ENCODE measurements at regions not wholly inside any gene's neighbourhood (a gene's known extent, or its start where the extent isn't known, plus 50 kb on each side); places are given as distances from the start of the nearest gene placed in this dataset.

DNA sequence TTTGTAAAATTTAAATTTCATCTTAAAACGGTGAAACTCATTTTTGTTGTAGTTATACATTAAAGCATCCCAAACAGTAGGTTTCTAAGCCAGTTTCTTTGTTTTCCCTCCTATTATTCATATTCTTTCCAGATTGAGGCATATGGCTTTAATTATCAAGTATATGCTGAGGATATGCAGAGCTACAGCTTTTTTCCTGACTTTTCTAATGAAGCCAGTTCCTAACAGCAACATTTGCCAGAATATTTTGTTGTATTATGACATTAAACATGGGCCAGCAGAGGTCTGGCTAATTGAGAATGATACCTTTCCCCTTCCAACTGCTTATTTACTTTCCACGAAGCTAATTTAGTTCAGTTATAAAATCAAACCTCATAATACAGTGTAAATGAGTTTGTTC is 75.3 kb downstream of the SLIT2 start:
- TF ChIP-seq, protein P1, sequence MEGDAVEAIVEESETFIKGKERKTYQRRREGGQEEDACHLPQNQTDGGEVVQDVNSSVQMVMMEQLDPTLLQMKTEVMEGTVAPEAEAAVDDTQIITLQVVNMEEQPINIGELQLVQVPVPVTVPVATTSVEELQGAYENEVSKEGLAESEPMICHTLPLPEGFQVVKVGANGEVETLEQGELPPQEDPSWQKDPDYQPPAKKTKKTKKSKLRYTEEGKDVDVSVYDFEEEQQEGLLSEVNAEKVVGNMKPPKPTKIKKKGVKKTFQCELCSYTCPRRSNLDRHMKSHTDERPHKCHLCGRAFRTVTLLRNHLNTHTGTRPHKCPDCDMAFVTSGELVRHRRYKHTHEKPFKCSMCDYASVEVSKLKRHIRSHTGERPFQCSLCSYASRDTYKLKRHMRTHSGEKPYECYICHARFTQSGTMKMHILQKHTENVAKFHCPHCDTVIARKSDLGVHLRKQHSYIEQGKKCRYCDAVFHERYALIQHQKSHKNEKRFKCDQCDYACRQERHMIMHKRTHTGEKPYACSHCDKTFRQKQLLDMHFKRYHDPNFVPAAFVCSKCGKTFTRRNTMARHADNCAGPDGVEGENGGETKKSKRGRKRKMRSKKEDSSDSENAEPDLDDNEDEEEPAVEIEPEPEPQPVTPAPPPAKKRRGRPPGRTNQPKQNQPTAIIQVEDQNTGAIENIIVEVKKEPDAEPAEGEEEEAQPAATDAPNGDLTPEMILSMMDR (IDR thresholded peaks at IDR 0.05), result no peak
- ATAC-seq (ENCODE audit: insufficient number of reproducible peaks, low FRiP score, low read depth) (no peak), DNase-seq (ENCODE audit: low spot score) (no peak)
- no peak overlapping the region for H3K4me3 ChIP-seq
- H3K27me3 ChIP-seq (replicated peaks; ENCODE audit: insufficient read depth), result no peaks in the 10 kb centered on the region
- no peaks in the 10 kb centered on the region for H3K9me3 ChIP-seq
- no peak overlapping the region for H3K27ac ChIP-seq
- H3K4me1 ChIP-seq (ENCODE audit: control insufficient read depth in 1 of 2, low read depth in 2 of 2), result no peaks in the 10 kb centered on the region
- H3K36me3 ChIP-seq, result no peaks in the 10 kb centered on the region

DNA sequence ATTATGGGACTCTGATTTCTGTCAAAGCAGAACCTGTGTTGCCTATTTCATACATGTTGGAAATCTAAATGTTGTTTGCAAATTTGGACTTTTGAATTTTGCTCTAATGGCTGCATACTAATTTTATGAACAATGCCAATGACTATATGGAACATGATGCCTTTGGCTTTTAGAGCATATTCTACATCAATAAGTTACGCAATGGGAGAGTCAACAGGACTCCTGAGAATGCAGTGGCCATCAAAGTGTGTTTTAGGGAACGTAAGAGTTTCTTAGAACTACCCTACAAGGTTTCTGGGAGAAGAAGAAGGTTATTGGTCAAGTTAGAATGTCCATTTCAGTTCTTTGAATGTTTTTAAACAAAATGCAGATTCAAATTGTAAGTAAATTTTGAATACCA is 76.1 kb downstream of the SLIT2 start:
- no peaks in the 10 kb centered on the region for H3K9me3 ChIP-seq
- H3K4me1 ChIP-seq (ENCODE audit: control insufficient read depth in 1 of 2, low read depth in 2 of 2), result no peaks in the 10 kb centered on the region
- ATAC-seq (ENCODE audit: insufficient number of reproducible peaks, low FRiP score, low read depth) (no peak), DNase-seq (ENCODE audit: low spot score) (no peak)
- no peaks in the 10 kb centered on the region for H3K27me3 ChIP-seq (replicated peaks; ENCODE audit: insufficient read depth)
- TF ChIP-seq, protein P1 (IDR thresholded peaks at IDR 0.05), result no peak
- no peaks in the 10 kb centered on the region for H3K36me3 ChIP-seq
- H3K27ac ChIP-seq, result no peak overlapping the region
- H3K4me3 ChIP-seq, result no peak overlapping the region

DNA sequence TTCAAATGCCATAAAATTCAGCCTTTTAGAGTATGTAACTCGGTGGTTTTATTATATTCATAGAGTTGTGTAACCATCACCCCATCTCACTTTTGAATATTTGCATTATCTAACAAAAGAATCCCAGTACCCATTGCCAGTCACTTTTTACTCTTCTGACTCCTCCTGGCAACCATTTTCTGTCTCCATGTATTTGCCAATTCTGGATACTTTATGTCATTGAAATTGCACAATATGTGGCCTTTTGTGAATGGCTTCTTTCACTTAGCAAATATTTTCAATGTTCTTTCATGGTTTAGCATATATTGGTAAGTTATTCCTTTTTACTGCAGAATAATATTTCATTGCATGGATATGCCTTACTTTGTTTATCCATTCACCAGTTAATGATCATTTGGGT is 79.9 kb downstream of the SLIT2 start:
- no peaks in the 10 kb centered on the region for H3K9me3 ChIP-seq
- H3K27ac ChIP-seq, result no peak overlapping the region
- no peaks in the 10 kb centered on the region for H3K36me3 ChIP-seq
- H3K27me3 ChIP-seq (replicated peaks; ENCODE audit: insufficient read depth), result no peaks in the 10 kb centered on the region
- H3K4me3 ChIP-seq, result no peak overlapping the region
- TF ChIP-seq, protein P1 (IDR thresholded peaks at IDR 0.05), result no peak
- DNase-seq (ENCODE audit: low spot score) (no peak), ATAC-seq (ENCODE audit: insufficient number of reproducible peaks, low FRiP score, low read depth) (no peak)
- no peaks in the 10 kb centered on the region for H3K4me1 ChIP-seq (ENCODE audit: control insufficient read depth in 1 of 2, low read depth in 2 of 2)

DNA sequence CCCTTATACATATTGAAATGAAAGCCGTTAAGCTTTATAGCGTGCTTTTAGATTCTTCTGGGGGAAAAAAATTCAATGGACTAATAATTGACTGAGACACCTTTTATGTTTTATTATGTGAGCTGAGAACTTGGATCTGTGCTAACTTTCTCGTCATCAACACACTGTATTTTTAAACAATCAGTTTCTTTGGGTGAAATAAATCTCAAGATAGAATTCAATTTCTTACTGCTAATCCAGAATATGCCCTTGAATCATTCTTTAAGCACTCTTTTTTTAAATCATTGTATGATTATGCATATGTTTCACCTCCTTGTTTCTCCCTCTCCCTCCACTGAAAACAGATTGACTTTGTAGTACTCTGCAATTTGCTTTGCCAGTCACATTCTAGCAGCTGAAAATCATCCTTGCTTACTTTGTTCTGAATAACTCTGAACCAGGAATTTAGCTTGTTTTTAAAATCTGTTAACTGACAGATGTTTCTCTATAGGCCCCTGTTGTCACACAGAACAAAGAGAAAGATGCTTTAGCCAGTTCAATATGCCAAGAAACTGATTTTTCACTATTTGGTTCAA is 81.5 kb downstream of the SLIT2 start:
- Histone ChIP-seq H3K4me1 (ENCODE audit: control insufficient read depth in 1 of 2, low read depth in 2 of 2) (no peaks in the 10 kb centered on the region), H3K36me3 (no peaks in the 10 kb centered on the region), H3K27ac (no peak overlapping the region), H3K4me3 (no peak overlapping the region), H3K27me3 (replicated peaks; ENCODE audit: insufficient read depth) (no peaks in the 10 kb centered on the region), H3K9me3 (no peaks in the 10 kb centered on the region)
- DNase-seq (ENCODE audit: low spot score) (no peak), ATAC-seq (ENCODE audit: insufficient number of reproducible peaks, low FRiP score, low read depth) (no peak)
- TF ChIP-seq, protein P1 (IDR thresholded peaks at IDR 0.05), result no peak

DNA sequence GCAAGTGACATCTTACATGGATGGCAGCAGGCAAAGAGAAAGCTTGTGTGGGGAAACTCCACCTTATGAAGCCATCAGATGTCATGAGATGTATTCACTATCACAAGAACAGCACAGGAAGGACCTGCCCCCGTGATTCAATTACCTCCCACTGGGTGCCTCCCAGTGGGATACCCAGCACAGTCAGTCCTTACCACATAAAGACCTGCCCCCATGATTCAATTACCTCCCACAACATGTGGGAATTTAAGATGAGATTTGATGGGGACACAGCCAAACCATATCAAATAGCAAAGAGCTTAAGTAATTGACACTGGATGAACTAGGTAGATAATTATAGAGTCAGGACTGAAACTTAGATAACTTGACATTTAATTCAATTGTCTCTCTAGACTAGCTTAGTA is 85.6 kb downstream of the SLIT2 start:
- TF ChIP-seq, protein P1 (IDR thresholded peaks at IDR 0.05), result no peak
- Histone ChIP-seq H3K9me3 (no peaks in the 10 kb centered on the region), H3K4me1 (ENCODE audit: control insufficient read depth in 1 of 2, low read depth in 2 of 2) (no peaks in the 10 kb centered on the region), H3K36me3 (no peaks in the 10 kb centered on the region), H3K4me3 (no peak overlapping the region), H3K27me3 (replicated peaks; ENCODE audit: insufficient read depth) (no peaks in the 10 kb centered on the region), H3K27ac (no peak overlapping the region)
- no peak for ATAC-seq (ENCODE audit: insufficient number of reproducible peaks, low FRiP score, low read depth)
- DNase-seq (ENCODE audit: low spot score), result no peak

All from thoracic aorta (tissue), 2 donors.